Stomach (tissue), 8 donors: ENCODE measurements at regions not wholly inside any gene's neighbourhood (a gene's known extent, or its start where the extent isn't known, plus 50 kb on each side); places are given as distances from the start of the nearest gene placed in this dataset.

Source experiments
- DNase-seq, 2 donors: peaks; one replicate each; pipeline versions ENCODE4 v3.0.0 to v3.0.0-alpha.2; 2013 to 2019
- H3K27ac ChIP-seq, 5 donors: fragments of 200-600 bp in 4 of 5; sonication (generic) in 4 of 5; one replicate each; pipeline ENCODE4 v1.5.1; 2013 to 2019; ENCODE audit warnings: mild to moderate bottlenecking in 1 of 5, moderate library complexity in 1 of 5
- H3K27me3 ChIP-seq, 3 donors: fragments of 200-600 bp; sonication (generic); one replicate each; pipeline ENCODE4 v1.5.1; 2017 to 2019; ENCODE audit warnings: mixed run types in 1 of 3
- H3K36me3 ChIP-seq, 4 donors: fragments of 200-600 bp; sonication (generic); 1 replicate in 3 of 4; 2 replicates in 1 of 4; pipeline ENCODE4 v1.5.1; 2016 to 2019
- H3K4me1 ChIP-seq, 4 donors: fragments of 200-600 bp; sonication (generic); one replicate each; pipeline ENCODE4 v1.5.1; 2016 to 2019
- H3K4me3 ChIP-seq, 4 donors: fragments of 200-600 bp; sonication (generic) in 3 of 4; one replicate each; pipeline ENCODE4 v1.5.1; 2016 to 2019; ENCODE audit warnings: mild to moderate bottlenecking in 1 of 4
- H3K9me3 ChIP-seq, 4 donors: fragments of 200-600 bp; sonication (generic); one replicate each; pipeline ENCODE4 v1.5.1; 2016 to 2019
- CTCF ChIP-seq, 7 experiments: fragments of 450-650 bp in 4 of 7; fragments of 200-600 bp in 3 of 7; sonication (generic) in 3 of 7; IDR thresholded peaks; one replicate each; pipeline ENCODE4 v1.5.1; 2016 to 2019; ENCODE audit warnings: antibody characterized with exemption in 7 of 7, control low read depth in 2 of 7, mild to moderate bottlenecking in 1 of 7
- EP300 ChIP-seq: sonication (generic); formaldehyde crosslinking; IDR thresholded peaks from one replicate; pipeline ENCODE4 v1.6.1; 2017; ENCODE audit warnings: antibody characterized with exemption
- POLR2A ChIP-seq, 4 donors: fragments of 450-650 bp; IDR thresholded peaks; one replicate each; pipeline ENCODE4 v1.6.1; 2016; ENCODE audit warnings: antibody characterized with exemption in 4 of 4, control low read depth in 2 of 4, mild to moderate bottlenecking in 1 of 4, moderate library complexity in 1 of 4
- POLR2AphosphoS5 ChIP-seq, 3 donors: sonication (generic); formaldehyde crosslinking; IDR thresholded peaks; one replicate each; pipeline ENCODE4 v1.6.1; 2016; ENCODE audit warnings: antibody characterized with exemption in 3 of 3
- WGBS, 5 donors: extraction: QIAGEN DNeasy Blood & Tissue Kit in 3 of 5; methylation state at CpG; one replicate each; pipeline versions ENCODE4 v1.1.5 to v1.1.7; 2013 to 2018; 5-methylcytosine and 5-hydroxymethylcytosine counted together
- intact Hi-C: fragments of 100-400 bp; cut with DNase I; formaldehyde crosslinking; loops from one replicate; pipeline ENCODE4 v1.15.1; 2023; ENCODE audit warnings: low total_unique reads
- donor health status: healthy with polysubstance abuse.
- donor health status: Bipolar disorder and iron deficiency.
- donor health status: healthy.

- DNase-seq: no peak
- Histone ChIP-seq H3K36me3 (no peaks in the 10 kb centered on the region), H3K9me3 (peaks cover 0 to 23% (median 2%) of the 10 kb centered on the region in 4 donors), H3K4me3 (no peak overlapping the region), H3K4me1 (no peaks in the 10 kb centered on the region), H3K27ac (no peak overlapping the region), H3K27me3 (peaks cover 0 to 3% (median 0%) of the 10 kb centered on the region in 3 donors)
- TF ChIP-seq EP300 (no peak), CTCF (IDR thresholded peaks at IDR 0.05) (no peak), POLR2AphosphoS5 (IDR thresholded peaks at IDR 0.05) (no peak), POLR2A (IDR thresholded peaks at IDR 0.05) (no peak)
- 66 to 94% (median 80%) methylated on average over 1 of the region's 1 CpG for WGBS, 5 donors
- intact Hi-C loops: no loop called here
These were observed 57.6 kb upstream of the CCDC28A start for GRCh38 chr6:138716013-138716412.

- no peak for DNase-seq
- no peak overlapping the region for H3K4me3 ChIP-seq
- H3K4me1 ChIP-seq: no peaks in the 10 kb centered on the region
- peaks cover 0 to 17% (median 2%) of the 10 kb centered on the region in 4 donors for H3K9me3 ChIP-seq
- no peaks in the 10 kb centered on the region for H3K27me3 ChIP-seq
- intact Hi-C loops: no loop called here
- WGBS, 5 donors: 67 to 85% (median 73%) methylated on average over 4 of the region's 4 CpGs
- no peaks in the 10 kb centered on the region for H3K36me3 ChIP-seq
- TF ChIP-seq EP300 (no peak), POLR2A (IDR thresholded peaks at IDR 0.05) (no peak), CTCF (IDR thresholded peaks at IDR 0.05) (no peak), POLR2AphosphoS5 (IDR thresholded peaks at IDR 0.05) (no peak)
- no peak overlapping the region for H3K27ac ChIP-seq
These were observed 56.5 kb upstream of the CCDC28A start for GRCh38 chr6:138716971-138717665.

GRCh38 chr6:138719011-138719635 lies 54.4 kb upstream of the CCDC28A start:
- TF ChIP-seq POLR2AphosphoS5 (IDR thresholded peaks at IDR 0.05): peak in 1 of 3 donors; percentile 4
- no peak for TF ChIP-seq EP300
- 51 to 84% (median 71%) methylated on average over 3 of the region's 3 CpGs for WGBS, 5 donors

GRCh38 chr6:138719744-138720143 lies 53.8 kb upstream of the CCDC28A start:
- peak overlapping the region in 2 of 5 donors; percentile 38 to 55 for H3K27ac ChIP-seq
- 62 to 90% (median 86%) methylated on average over 1 of the region's 1 CpG for WGBS, 5 donors
- H3K36me3 ChIP-seq: no peaks in the 10 kb centered on the region
- peaks cover 7 to 19% (median 18%) of the 10 kb centered on the region in 4 donors for H3K4me1 ChIP-seq
- DNase-seq: no peak
- no peaks in the 10 kb centered on the region for H3K27me3 ChIP-seq
- H3K4me3 ChIP-seq: no peak overlapping the region
- TF ChIP-seq CTCF (IDR thresholded peaks at IDR 0.05): no peak
- no peak for TF ChIP-seq POLR2AphosphoS5 (IDR thresholded peaks at IDR 0.05)
- no peak for TF ChIP-seq POLR2A (IDR thresholded peaks at IDR 0.05)
- no peak for TF ChIP-seq EP300
- intact Hi-C loops: no loop called here
- peaks cover 0 to 8% (median 0%) of the 10 kb centered on the region in 4 donors for H3K9me3 ChIP-seq

More at GRCh38 chr6:138719011-138719635, 54.4 kb upstream of the CCDC28A start:
- Histone ChIP-seq H3K27me3 (no peaks in the 10 kb centered on the region), H3K4me3 (no peak overlapping the region), H3K36me3 (no peaks in the 10 kb centered on the region), H3K27ac (peak overlapping the region in 2 of 5 donors; percentile 38 to 55), H3K4me1 (peaks cover 7 to 14% (median 11%) of the 10 kb centered on the region in 4 donors), H3K9me3 (peaks cover 0 to 11% (median 0%) of the 10 kb centered on the region in 4 donors)
- intact Hi-C loops: no loop called here
- peak in 1 of 2 donors; percentile 42 for DNase-seq
